ENCODE measurements at regions not wholly inside any gene's neighbourhood (a gene's known extent, or its start where the extent isn't known, plus 50 kb on each side); places are given as distances from the start of the nearest gene placed in this dataset.

GRCh38 chr9:126033956-126034355, 286.8 kb downstream of the PBX3 start:
- peaks cover 3% of the 10 kb centered on the region for H3K27me3 ChIP-seq (ENCODE audit: control insufficient read depth, insufficient read depth, low read length)
- no peaks in the 10 kb centered on the region for H3K36me3 ChIP-seq (ENCODE audit: control insufficient read depth, insufficient read depth, low read length)
- no CpG with 5 or more reads among the region's 4 CpGs for WGBS (ENCODE audit: insufficient coverage, low lambda C conversion rate)
- no peaks in the 10 kb centered on the region for H3K9me3 ChIP-seq (ENCODE audit: control insufficient read depth, low read depth, low read length)
- no peak overlapping the region for H3K4me3 ChIP-seq (ENCODE audit: low read length)
- DNase-seq, result no peak
- H3K4me1 ChIP-seq (ENCODE audit: control insufficient read depth, insufficient read depth, low read length), result peaks cover 3% of the 10 kb centered on the region
- no peak overlapping the region for H3K27ac ChIP-seq (ENCODE audit: low read length)

DNA sequence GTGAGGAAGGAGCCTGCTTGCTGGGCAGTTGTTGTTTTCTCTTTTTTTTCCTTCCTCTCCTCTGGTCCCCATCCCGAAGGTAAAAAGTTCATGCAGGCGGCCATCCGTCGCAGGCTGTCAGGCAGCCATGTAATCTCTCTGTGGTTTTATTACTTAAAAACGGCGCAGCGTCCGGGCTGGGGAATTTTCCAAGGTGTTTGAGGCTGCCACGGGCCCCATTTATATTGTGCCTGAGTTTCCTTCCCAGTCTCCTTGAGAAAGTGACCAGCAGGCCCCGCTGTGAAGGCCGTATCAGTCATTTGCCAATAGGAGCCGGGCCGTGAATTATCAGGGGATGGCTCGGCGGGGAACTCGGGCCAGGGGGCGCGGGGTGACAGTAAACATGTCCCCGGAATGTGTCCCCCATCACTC, 289.7 kb downstream of the PBX3 start:
- peaks cover 3% of the 10 kb centered on the region for H3K4me1 ChIP-seq (ENCODE audit: control insufficient read depth, insufficient read depth, low read length)
- H3K27ac ChIP-seq (ENCODE audit: low read length), result no peak overlapping the region
- H3K9me3 ChIP-seq (ENCODE audit: control insufficient read depth, low read depth, low read length), result no peaks in the 10 kb centered on the region
- H3K27me3 ChIP-seq (ENCODE audit: control insufficient read depth, insufficient read depth, low read length), result peaks cover 3% of the 10 kb centered on the region
- WGBS (ENCODE audit: insufficient coverage, low lambda C conversion rate), result no CpG with 5 or more reads among the region's 19 CpGs
- H3K4me3 ChIP-seq (ENCODE audit: low read length), result no peak overlapping the region
- peak in 1 of 2 donors; percentile 24 for DNase-seq
- H3K36me3 ChIP-seq (ENCODE audit: control insufficient read depth, insufficient read depth, low read length), result no peaks in the 10 kb centered on the region

DNA sequence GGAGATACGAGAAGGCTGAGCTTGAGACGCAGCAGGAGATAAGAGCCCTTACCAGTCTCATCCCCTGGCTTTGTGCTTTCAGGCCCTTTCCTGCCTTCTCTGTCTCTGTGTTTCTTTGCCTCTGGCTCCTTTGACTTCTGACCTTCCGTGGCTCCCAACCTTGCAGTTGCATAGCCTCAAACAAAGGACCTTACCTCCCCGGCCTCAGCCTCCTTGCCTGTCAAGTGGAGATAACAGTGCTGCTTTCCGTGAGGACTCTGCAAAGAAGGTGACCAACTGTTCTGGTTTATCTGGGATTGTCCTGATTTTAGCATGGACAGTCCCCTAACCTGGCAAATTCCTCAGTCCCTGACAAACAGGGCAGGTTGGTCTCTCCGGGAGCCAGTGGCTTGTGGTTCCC, 287.8 kb upstream of the MVB12B start:
- H3K4me1 ChIP-seq (ENCODE audit: control insufficient read depth, insufficient read depth, low read length), result peaks cover 3% of the 10 kb centered on the region
- 80% methylated on average over 2 of the region's 6 CpGs for WGBS (ENCODE audit: insufficient coverage, low lambda C conversion rate)
- peaks cover 3% of the 10 kb centered on the region for H3K27me3 ChIP-seq (ENCODE audit: control insufficient read depth, insufficient read depth, low read length)
- H3K27ac ChIP-seq (ENCODE audit: low read length), result no peak overlapping the region
- no peak overlapping the region for H3K4me3 ChIP-seq (ENCODE audit: low read length)
- no peaks in the 10 kb centered on the region for H3K36me3 ChIP-seq (ENCODE audit: control insufficient read depth, insufficient read depth, low read length)
- H3K9me3 ChIP-seq (ENCODE audit: control insufficient read depth, low read depth, low read length), result no peaks in the 10 kb centered on the region
- DNase-seq, result no peak

DNA sequence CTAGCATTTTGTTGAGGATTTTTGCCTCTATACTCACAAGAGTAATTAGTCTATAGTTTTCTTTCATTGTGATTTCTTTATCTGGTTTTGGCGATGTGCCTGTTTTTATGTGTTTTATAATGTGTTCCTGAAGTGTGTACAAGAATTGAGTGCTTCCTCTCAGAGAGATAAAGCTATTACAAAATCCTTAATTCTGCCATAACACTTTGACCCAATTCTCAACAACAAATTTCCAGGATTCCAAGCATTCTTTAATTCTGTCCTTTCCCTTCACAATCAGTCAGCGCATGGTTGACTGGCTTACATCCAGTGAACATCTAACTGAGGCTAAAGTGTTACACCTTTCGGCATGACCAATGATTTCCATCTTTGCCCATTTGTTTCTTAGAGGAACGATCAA, 282.9 kb upstream of the MVB12B start:
- no peaks in the 10 kb centered on the region for H3K9me3 ChIP-seq (ENCODE audit: control insufficient read depth, low read depth, low read length)
- no peaks in the 10 kb centered on the region for H3K36me3 ChIP-seq (ENCODE audit: control insufficient read depth, insufficient read depth, low read length)
- H3K27me3 ChIP-seq (ENCODE audit: control insufficient read depth, insufficient read depth, low read length), result no peaks in the 10 kb centered on the region
- H3K4me1 ChIP-seq (ENCODE audit: control insufficient read depth, insufficient read depth, low read length), result no peaks in the 10 kb centered on the region
- no peak overlapping the region for H3K4me3 ChIP-seq (ENCODE audit: low read length)
- 81% methylated on average over 4 of the region's 4 CpGs for WGBS (ENCODE audit: insufficient coverage, low lambda C conversion rate)
- no peak for DNase-seq
- no peak overlapping the region for H3K27ac ChIP-seq (ENCODE audit: low read length)

GRCh38 chr9:126049088-126049487, 277.5 kb upstream of the MVB12B start:
- no CpG with 5 or more reads among the region's 8 CpGs for WGBS (ENCODE audit: insufficient coverage, low lambda C conversion rate)
- H3K4me1 ChIP-seq (ENCODE audit: control insufficient read depth, insufficient read depth, low read length), result no peaks in the 10 kb centered on the region

DNA sequence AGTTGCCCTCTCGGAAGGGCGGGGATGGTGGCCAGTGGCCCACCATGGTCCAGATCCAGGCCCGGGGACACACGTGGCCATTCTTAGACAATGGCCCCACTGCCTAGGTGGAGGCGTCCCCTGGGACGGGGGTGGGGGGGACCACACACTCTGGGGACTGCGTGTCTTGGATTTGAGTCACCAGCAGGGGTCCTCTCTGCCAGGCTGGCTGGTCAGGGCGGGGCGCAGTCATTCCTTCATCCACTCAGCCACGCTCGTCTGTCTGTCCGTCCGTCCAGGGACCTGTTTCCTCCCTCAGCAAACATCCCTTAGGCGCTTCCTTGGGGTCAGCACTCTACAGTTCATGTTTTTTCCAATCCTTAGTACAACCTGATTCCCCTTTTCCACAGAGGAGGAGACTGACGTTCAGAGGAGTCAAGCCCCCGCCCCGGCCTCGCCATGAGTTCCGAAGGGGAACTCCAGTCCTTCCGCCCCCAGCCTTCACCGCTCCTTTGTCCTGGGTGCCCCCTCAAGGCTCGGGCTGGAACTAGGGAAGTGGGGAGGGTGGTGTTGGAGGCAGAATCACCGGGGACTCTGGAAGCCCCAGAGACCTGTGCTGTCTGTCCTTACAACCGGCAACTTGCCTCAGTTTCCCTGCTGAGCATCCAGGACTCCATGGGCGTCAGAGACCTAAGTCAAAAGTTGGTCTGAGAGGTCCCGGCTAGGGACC, 276.6 kb upstream of the MVB12B start:
- no peaks in the 10 kb centered on the region for H3K36me3 ChIP-seq (ENCODE audit: control insufficient read depth, insufficient read depth, low read length)
- no peaks in the 10 kb centered on the region for H3K4me1 ChIP-seq (ENCODE audit: control insufficient read depth, insufficient read depth, low read length)
- H3K9me3 ChIP-seq (ENCODE audit: control insufficient read depth, low read depth, low read length), result no peaks in the 10 kb centered on the region
- H3K27ac ChIP-seq (ENCODE audit: low read length), result no peak overlapping the region
- DNase-seq, result no peak
- no peak overlapping the region for H3K4me3 ChIP-seq (ENCODE audit: low read length)
- WGBS (ENCODE audit: insufficient coverage, low lambda C conversion rate), result no CpG with 5 or more reads among the region's 26 CpGs
- H3K27me3 ChIP-seq (ENCODE audit: control insufficient read depth, insufficient read depth, low read length), result peaks cover 13% of the 10 kb centered on the region

More at GRCh38 chr9:126049088-126049487, 277.5 kb upstream of the MVB12B start:
- Histone ChIP-seq H3K27ac (ENCODE audit: low read length) (no peak overlapping the region), H3K36me3 (ENCODE audit: control insufficient read depth, insufficient read depth, low read length) (no peaks in the 10 kb centered on the region), H3K4me3 (ENCODE audit: low read length) (no peak overlapping the region), H3K27me3 (ENCODE audit: control insufficient read depth, insufficient read depth, low read length) (peaks cover 12% of the 10 kb centered on the region), H3K9me3 (ENCODE audit: control insufficient read depth, low read depth, low read length) (no peaks in the 10 kb centered on the region)
- DNase-seq, result no peak

DNA sequence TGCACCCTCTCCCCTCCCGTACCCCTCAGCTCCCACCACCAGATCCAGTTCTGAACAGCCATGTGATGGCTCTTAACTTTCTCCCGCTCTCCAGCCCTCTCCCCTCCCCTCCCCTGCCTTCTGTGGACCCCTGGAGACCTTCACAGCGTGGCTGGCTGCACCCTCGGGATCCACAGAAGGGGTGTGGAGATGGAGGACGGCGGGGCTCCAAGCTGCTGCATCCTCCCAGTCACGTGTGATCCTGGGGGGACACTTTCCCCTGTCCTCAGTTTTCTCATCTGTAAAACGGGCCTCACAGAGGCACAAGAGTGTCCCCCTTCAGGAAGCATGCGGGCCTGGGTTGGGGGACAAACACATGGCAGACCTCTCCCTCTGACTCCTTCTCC, 276.0 kb upstream of the MVB12B start:
- H3K4me1 ChIP-seq (ENCODE audit: control insufficient read depth, insufficient read depth, low read length), result no peaks in the 10 kb centered on the region
- H3K27me3 ChIP-seq (ENCODE audit: control insufficient read depth, insufficient read depth, low read length), result peaks cover 14% of the 10 kb centered on the region
- no peak for DNase-seq
- H3K4me3 ChIP-seq (ENCODE audit: low read length), result no peak overlapping the region
- H3K9me3 ChIP-seq (ENCODE audit: control insufficient read depth, low read depth, low read length), result no peaks in the 10 kb centered on the region
- H3K27ac ChIP-seq (ENCODE audit: low read length), result no peak overlapping the region
- WGBS (ENCODE audit: insufficient coverage, low lambda C conversion rate), result no CpG with 5 or more reads among the region's 9 CpGs
- no peaks in the 10 kb centered on the region for H3K36me3 ChIP-seq (ENCODE audit: control insufficient read depth, insufficient read depth, low read length)

DNA sequence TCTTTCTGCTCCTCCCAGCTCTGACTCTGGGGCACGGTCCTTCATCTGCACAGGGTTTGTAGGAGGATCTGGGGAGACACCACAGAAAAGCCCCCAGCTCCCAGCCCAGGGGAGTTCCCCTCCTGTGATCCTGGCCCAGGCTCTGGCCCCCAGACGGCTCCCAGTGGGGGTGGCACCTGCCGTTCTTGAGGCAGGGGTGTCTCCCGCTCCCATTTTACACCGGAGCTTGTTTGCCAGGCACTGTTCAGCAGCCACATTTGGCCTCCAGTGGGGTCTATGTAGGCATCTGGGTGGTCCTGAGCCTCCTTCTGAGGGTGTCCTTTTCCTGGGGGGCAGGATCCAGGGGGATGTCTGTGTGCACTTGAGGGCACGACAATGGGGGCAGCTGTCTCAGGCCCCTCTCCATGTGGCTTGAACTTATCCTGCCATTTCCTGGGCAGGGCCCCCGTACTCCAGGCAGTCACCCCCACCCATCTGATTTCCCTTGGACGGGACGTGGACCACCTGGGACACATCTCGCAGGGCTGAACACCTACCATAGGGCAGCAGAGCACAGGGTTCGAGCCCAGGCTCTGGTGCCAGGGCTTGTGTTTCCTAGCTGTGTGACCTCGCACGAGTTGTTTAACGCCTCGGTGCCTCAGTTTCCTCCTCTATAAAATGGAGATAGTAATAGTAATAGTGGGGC, 275.0 kb upstream of the MVB12B start:
- no CpG with 5 or more reads among the region's 15 CpGs for WGBS (ENCODE audit: insufficient coverage, low lambda C conversion rate)

GRCh38 chr9:126052791-126053190, 273.8 kb upstream of the MVB12B start:
- no peak for DNase-seq
- H3K27me3 ChIP-seq (ENCODE audit: control insufficient read depth, insufficient read depth, low read length), result peaks cover 20% of the 10 kb centered on the region
- no peak overlapping the region for H3K4me3 ChIP-seq (ENCODE audit: low read length)
- no CpG with 5 or more reads among the region's 6 CpGs for WGBS (ENCODE audit: insufficient coverage, low lambda C conversion rate)
- H3K27ac ChIP-seq (ENCODE audit: low read length), result no peak overlapping the region
- no peaks in the 10 kb centered on the region for H3K36me3 ChIP-seq (ENCODE audit: control insufficient read depth, insufficient read depth, low read length)
- H3K9me3 ChIP-seq (ENCODE audit: control insufficient read depth, low read depth, low read length), result no peaks in the 10 kb centered on the region
- no peaks in the 10 kb centered on the region for H3K4me1 ChIP-seq (ENCODE audit: control insufficient read depth, insufficient read depth, low read length)

More for the DNA sequence above, 275.0 kb upstream of the MVB12B start:
- DNase-seq, result no peak
- H3K36me3 ChIP-seq (ENCODE audit: control insufficient read depth, insufficient read depth, low read length), result no peaks in the 10 kb centered on the region
- H3K27ac ChIP-seq (ENCODE audit: low read length), result no peak overlapping the region
- H3K4me1 ChIP-seq (ENCODE audit: control insufficient read depth, insufficient read depth, low read length), result no peaks in the 10 kb centered on the region
- no peak overlapping the region for H3K4me3 ChIP-seq (ENCODE audit: low read length)
- H3K27me3 ChIP-seq (ENCODE audit: control insufficient read depth, insufficient read depth, low read length), result peaks cover 17% of the 10 kb centered on the region
- H3K9me3 ChIP-seq (ENCODE audit: control insufficient read depth, low read depth, low read length), result no peaks in the 10 kb centered on the region

DNA sequence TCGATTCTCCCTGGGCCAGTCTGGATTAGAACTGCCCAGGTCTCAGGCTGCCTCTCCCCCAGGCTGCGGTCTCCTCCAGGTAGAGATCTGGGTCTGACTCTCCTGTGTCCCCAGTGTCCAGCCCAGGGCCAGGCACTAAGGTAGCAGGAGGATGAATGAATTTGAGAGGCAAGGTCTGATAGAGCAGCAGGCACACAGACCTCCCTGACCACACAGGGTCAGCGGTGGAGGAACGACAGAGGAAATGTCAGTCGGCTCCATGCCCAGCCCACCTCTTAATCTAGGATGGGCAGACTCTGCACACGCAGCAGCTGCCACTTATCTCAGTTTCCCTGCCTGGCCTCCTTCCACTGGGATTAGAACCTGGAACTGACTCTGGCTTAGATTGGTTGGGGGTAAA, 272.7 kb upstream of the MVB12B start:
- Histone ChIP-seq H3K4me3 (ENCODE audit: low read length) (no peak overlapping the region), H3K4me1 (ENCODE audit: control insufficient read depth, insufficient read depth, low read length) (no peaks in the 10 kb centered on the region), H3K27me3 (ENCODE audit: control insufficient read depth, insufficient read depth, low read length) (peaks cover 25% of the 10 kb centered on the region), H3K36me3 (ENCODE audit: control insufficient read depth, insufficient read depth, low read length) (no peaks in the 10 kb centered on the region), H3K9me3 (ENCODE audit: control insufficient read depth, low read depth, low read length) (no peaks in the 10 kb centered on the region), H3K27ac (ENCODE audit: low read length) (no peak overlapping the region)
- no CpG with 5 or more reads among the region's 6 CpGs for WGBS (ENCODE audit: insufficient coverage, low lambda C conversion rate)
- no peak for DNase-seq
